ENCODE measurements at regions not wholly inside any gene's neighbourhood (a gene's known extent, or its start where the extent isn't known, plus 50 kb on each side); places are given as distances from the start of the nearest gene placed in this dataset.

DNA sequence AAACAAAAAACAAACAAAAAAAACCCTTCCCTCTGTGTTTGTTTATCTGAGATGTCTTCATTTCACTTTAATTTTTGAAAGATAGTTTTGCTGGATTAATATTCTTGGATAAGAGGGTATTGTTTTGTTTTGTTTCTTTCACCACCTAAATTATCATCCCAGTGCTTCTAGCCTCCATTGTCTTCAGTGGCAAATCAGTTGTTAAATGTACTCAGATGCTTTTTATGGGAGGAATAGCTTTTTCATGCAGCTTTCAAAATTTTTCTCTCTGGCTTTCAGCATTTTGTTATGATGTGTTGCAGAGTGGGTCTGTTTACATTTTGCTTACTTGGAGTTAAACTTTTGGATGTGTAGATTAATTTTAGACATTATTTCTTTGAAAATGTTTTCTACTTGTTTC, 203.5 kb upstream of the DCC start:
- TF ChIP-seq, protein P1, sequence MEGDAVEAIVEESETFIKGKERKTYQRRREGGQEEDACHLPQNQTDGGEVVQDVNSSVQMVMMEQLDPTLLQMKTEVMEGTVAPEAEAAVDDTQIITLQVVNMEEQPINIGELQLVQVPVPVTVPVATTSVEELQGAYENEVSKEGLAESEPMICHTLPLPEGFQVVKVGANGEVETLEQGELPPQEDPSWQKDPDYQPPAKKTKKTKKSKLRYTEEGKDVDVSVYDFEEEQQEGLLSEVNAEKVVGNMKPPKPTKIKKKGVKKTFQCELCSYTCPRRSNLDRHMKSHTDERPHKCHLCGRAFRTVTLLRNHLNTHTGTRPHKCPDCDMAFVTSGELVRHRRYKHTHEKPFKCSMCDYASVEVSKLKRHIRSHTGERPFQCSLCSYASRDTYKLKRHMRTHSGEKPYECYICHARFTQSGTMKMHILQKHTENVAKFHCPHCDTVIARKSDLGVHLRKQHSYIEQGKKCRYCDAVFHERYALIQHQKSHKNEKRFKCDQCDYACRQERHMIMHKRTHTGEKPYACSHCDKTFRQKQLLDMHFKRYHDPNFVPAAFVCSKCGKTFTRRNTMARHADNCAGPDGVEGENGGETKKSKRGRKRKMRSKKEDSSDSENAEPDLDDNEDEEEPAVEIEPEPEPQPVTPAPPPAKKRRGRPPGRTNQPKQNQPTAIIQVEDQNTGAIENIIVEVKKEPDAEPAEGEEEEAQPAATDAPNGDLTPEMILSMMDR (conservative IDR thresholded peaks at IDR 0.05), result no peak
- no peak for TF ChIP-seq ZFX (IDR thresholded peaks at IDR 0.05)

Measured in C4-2B (cell line).